ENCODE measurements at regions not wholly inside any gene's neighbourhood (a gene's known extent, or its start where the extent isn't known, plus 50 kb on each side); places are given as distances from the start of the nearest gene placed in this dataset.

DNA sequence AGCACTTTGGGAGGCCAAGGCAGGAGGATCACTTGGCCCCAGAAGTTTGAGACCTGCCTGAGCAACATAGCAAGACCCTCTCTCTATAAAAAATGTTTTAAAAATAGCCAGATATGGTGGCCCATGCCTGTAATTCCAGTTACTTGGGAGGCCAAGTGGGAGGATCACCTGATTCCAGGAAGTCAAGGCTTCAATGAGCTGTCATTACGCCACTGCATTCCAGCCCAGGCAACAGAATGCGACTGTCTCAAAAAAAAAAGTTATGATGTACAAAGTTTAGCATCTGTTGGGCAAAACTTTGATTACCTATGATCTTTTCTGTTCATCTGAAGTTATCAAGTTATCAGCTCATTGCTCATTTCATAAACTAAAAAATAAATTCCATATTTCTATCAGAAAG, 504.1 kb upstream of the PKDCC start:
- TF ChIP-seq, protein P1, sequence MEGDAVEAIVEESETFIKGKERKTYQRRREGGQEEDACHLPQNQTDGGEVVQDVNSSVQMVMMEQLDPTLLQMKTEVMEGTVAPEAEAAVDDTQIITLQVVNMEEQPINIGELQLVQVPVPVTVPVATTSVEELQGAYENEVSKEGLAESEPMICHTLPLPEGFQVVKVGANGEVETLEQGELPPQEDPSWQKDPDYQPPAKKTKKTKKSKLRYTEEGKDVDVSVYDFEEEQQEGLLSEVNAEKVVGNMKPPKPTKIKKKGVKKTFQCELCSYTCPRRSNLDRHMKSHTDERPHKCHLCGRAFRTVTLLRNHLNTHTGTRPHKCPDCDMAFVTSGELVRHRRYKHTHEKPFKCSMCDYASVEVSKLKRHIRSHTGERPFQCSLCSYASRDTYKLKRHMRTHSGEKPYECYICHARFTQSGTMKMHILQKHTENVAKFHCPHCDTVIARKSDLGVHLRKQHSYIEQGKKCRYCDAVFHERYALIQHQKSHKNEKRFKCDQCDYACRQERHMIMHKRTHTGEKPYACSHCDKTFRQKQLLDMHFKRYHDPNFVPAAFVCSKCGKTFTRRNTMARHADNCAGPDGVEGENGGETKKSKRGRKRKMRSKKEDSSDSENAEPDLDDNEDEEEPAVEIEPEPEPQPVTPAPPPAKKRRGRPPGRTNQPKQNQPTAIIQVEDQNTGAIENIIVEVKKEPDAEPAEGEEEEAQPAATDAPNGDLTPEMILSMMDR (IDR thresholded peaks at IDR 0.05; ENCODE audit: low read depth, low read length, missing input control): no peak
- TF ChIP-seq YY1 (IDR thresholded peaks at IDR 0.05) (no peak), GABPA (IDR thresholded peaks at IDR 0.05 in 1 of 2, conservative IDR thresholded peaks at IDR 0.05 in 1 of 2) (no peak), HNF4A (conservative IDR thresholded peaks at IDR 0.05) (no peak), SP1 (IDR thresholded peaks at IDR 0.05) (no peak), ATF3 (IDR thresholded peaks at IDR 0.05) (no peak), TAF1 (conservative IDR thresholded peaks at IDR 0.05) (no peak), JUND (IDR thresholded peaks at IDR 0.05) (no peak), EGR1 (IDR thresholded peaks at IDR 0.05; ENCODE audit: low read depth in 2 of 2) (no peak), ZBTB33 (IDR thresholded peaks at IDR 0.05) (no peak), NR2F2 (IDR thresholded peaks at IDR 0.05) (no peak), HNF4G (IDR thresholded peaks at IDR 0.05) (no peak), RAD21 (IDR thresholded peaks at IDR 0.05) (no peak)
- TF ChIP-seq, protein P2, sequence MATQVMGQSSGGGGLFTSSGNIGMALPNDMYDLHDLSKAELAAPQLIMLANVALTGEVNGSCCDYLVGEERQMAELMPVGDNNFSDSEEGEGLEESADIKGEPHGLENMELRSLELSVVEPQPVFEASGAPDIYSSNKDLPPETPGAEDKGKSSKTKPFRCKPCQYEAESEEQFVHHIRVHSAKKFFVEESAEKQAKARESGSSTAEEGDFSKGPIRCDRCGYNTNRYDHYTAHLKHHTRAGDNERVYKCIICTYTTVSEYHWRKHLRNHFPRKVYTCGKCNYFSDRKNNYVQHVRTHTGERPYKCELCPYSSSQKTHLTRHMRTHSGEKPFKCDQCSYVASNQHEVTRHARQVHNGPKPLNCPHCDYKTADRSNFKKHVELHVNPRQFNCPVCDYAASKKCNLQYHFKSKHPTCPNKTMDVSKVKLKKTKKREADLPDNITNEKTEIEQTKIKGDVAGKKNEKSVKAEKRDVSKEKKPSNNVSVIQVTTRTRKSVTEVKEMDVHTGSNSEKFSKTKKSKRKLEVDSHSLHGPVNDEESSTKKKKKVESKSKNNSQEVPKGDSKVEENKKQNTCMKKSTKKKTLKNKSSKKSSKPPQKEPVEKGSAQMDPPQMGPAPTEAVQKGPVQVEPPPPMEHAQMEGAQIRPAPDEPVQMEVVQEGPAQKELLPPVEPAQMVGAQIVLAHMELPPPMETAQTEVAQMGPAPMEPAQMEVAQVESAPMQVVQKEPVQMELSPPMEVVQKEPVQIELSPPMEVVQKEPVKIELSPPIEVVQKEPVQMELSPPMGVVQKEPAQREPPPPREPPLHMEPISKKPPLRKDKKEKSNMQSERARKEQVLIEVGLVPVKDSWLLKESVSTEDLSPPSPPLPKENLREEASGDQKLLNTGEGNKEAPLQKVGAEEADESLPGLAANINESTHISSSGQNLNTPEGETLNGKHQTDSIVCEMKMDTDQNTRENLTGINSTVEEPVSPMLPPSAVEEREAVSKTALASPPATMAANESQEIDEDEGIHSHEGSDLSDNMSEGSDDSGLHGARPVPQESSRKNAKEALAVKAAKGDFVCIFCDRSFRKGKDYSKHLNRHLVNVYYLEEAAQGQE (IDR thresholded peaks at IDR 0.05): no peak
